CD4-positive, alpha-beta T cell treated with Interleukin-6 for 4 hours (primary cell): ENCODE measurements at regions not wholly inside any gene's neighbourhood (a gene's known extent, or its start where the extent isn't known, plus 50 kb on each side); places are given as distances from the start of the nearest gene placed in this dataset.
A peak's percentile ranks its signal among the peaks of the same experiment; 100 is the strongest.

ENCODE experiments used
- DNase-seq: peaks from one replicate; pipeline ENCODE4 v3.0.0-alpha.2; 2020; ENCODE audit warnings: mixed read lengths

GRCh38 chr9:119986713-119987112, 593.3 kb downstream of the CDK5RAP2 start:
- no peak for DNase-seq

- no peak for DNase-seq
Measured at GRCh38 chr9:119986205-119986604, 593.8 kb downstream of the CDK5RAP2 start.

GRCh38 chr9:119974026-119974425, 604.8 kb upstream of the BRINP1 start:
- no peak for DNase-seq

- peak; percentile 6 for DNase-seq
Measured at GRCh38 chr9:119968836-119969707, 599.8 kb upstream of the BRINP1 start.

- no peak for DNase-seq
Measured at GRCh38 chr9:119967867-119968535, 598.8 kb upstream of the BRINP1 start.

GRCh38 chr9:119963798-119964372, 594.6 kb upstream of the BRINP1 start:
- no peak for DNase-seq

GRCh38 chr9:119963258-119963797, 594.1 kb upstream of the BRINP1 start:
- DNase-seq: no peak

GRCh38 chr9:119961774-119962424, 592.7 kb upstream of the BRINP1 start:
- DNase-seq: no peak

- DNase-seq: no peak
Measured at GRCh38 chr9:119959846-119960545, 590.8 kb upstream of the BRINP1 start.

- DNase-seq: no peak
Measured at GRCh38 chr9:119956111-119956510, 586.9 kb upstream of the BRINP1 start.

GRCh38 chr9:119955276-119955675, 586.0 kb upstream of the BRINP1 start:
- no peak for DNase-seq

- DNase-seq: no peak
Measured at GRCh38 chr9:119951591-119951990, 582.4 kb upstream of the BRINP1 start.

- DNase-seq: no peak
Measured at GRCh38 chr9:119951090-119951489, 581.9 kb upstream of the BRINP1 start.

GRCh38 chr9:119945686-119946085, 576.5 kb upstream of the BRINP1 start:
- DNase-seq: no peak

- DNase-seq: no peak
Measured at GRCh38 chr9:119941091-119941490, 571.9 kb upstream of the BRINP1 start.

GRCh38 chr9:119938871-119939270, 569.6 kb upstream of the BRINP1 start:
- no peak for DNase-seq

GRCh38 chr9:119934497-119934896, 565.3 kb upstream of the BRINP1 start:
- DNase-seq: no peak

GRCh38 chr9:119933191-119933590, 564.0 kb upstream of the BRINP1 start:
- DNase-seq: no peak

GRCh38 chr9:119924736-119925135, 555.5 kb upstream of the BRINP1 start:
- no peak for DNase-seq

- DNase-seq: no peak
Measured at GRCh38 chr9:119917175-119917574, 547.9 kb upstream of the BRINP1 start.

GRCh38 chr9:119907056-119907455, 537.8 kb upstream of the BRINP1 start:
- DNase-seq: no peak

- no peak for DNase-seq
Measured at GRCh38 chr9:119905724-119906123, 536.5 kb upstream of the BRINP1 start.
